Thoracic aorta (tissue), 2 donors: ENCODE measurements at regions not wholly inside any gene's neighbourhood (a gene's known extent, or its start where the extent isn't known, plus 50 kb on each side); places are given as distances from the start of the nearest gene placed in this dataset.

Source experiments
- ATAC-seq: fragments of 150-250 bp; one replicate; pipeline ENCODE4 v1.8.0; 2017; ENCODE audit warnings: low read depth; ENCODE audit not compliant: insufficient number of reproducible peaks, low FRiP score
- DNase-seq: peaks from one replicate; pipeline ENCODE4 v3.0.0-alpha.2; 2020; ENCODE audit warnings: low spot score
- H3K27ac ChIP-seq, 2 donors: fragments of 200-600 bp; sonication (generic); 1 replicate in 1 of 2; 2 replicates in 1 of 2; pipeline ENCODE4 v1.5.1; 2016; ENCODE audit warnings: mild to moderate bottlenecking in 2 of 2, moderate library complexity in 2 of 2
- H3K27me3 ChIP-seq: fragments of 200-600 bp; sonication (generic); replicated peaks from 2 replicates; pipeline ENCODE4 v1.6.0; 2016; ENCODE audit warnings: mild to moderate bottlenecking; ENCODE audit not compliant: insufficient read depth
- H3K36me3 ChIP-seq: fragments of 200-600 bp; sonication (generic); one replicate; pipeline ENCODE4 v1.5.1; 2016
- H3K4me1 ChIP-seq, 2 donors: fragments of 200-600 bp; sonication (generic); 1 replicate in 1 of 2; 2 replicates in 1 of 2; pipeline versions ENCODE4 v1.5.1 to v1.6.0; 2016; ENCODE audit warnings: low read depth in 2 of 2, mild to moderate bottlenecking in 1 of 2; ENCODE audit not compliant: control insufficient read depth in 1 of 2
- H3K4me3 ChIP-seq: fragments of 200-600 bp; sonication (generic); 2 replicates; pipeline ENCODE4 v1.5.1; 2016; ENCODE audit warnings: mild to moderate bottlenecking
- H3K9me3 ChIP-seq: fragments of 200-600 bp; sonication (generic); 2 replicates; pipeline ENCODE4 v1.5.1; 2016
- TF ChIP-seq, protein P1 (sequence below): fragments of 200-600 bp; sonication (generic); IDR thresholded peaks from one replicate; pipeline ENCODE4 v1.5.1; 2019; ENCODE audit warnings: antibody characterized with exemption

DNA sequence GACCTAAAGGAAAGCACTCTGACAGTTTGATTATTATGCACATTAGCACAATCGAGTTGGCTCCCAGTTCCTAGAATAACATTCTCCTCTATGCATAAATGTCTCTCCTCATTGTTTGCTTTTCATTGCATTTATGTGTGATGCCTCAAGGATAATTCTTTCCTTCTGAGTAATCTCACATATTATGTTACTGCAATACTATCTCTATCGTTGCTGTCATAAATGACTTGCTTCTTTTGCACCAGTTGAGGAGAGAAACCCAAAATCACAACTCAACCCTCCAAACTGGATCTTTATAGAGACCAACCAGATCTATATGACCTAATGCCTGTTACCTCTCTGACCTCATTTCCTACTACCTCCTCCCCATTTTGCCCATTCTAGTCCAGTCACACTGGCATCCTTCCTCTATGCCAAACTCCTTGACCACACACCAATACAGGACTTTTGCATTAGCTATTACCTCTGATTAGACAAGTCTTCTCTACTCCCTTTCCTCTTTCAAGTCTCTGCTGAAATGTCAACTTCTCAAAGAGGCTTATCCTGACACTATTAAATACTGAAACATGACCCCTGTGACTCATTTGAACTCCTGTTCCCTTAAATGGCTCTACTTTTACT lies 1026.0 kb downstream of the TUSC7 start:
- Histone ChIP-seq H3K4me1 (no peaks in the 10 kb centered on the region), H3K9me3 (no peaks in the 10 kb centered on the region), H3K27me3 (no peaks in the 10 kb centered on the region), H3K4me3 (no peak overlapping the region), H3K36me3 (no peaks in the 10 kb centered on the region), H3K27ac (no peak overlapping the region)
- no peak for DNase-seq
- TF ChIP-seq, protein P1, sequence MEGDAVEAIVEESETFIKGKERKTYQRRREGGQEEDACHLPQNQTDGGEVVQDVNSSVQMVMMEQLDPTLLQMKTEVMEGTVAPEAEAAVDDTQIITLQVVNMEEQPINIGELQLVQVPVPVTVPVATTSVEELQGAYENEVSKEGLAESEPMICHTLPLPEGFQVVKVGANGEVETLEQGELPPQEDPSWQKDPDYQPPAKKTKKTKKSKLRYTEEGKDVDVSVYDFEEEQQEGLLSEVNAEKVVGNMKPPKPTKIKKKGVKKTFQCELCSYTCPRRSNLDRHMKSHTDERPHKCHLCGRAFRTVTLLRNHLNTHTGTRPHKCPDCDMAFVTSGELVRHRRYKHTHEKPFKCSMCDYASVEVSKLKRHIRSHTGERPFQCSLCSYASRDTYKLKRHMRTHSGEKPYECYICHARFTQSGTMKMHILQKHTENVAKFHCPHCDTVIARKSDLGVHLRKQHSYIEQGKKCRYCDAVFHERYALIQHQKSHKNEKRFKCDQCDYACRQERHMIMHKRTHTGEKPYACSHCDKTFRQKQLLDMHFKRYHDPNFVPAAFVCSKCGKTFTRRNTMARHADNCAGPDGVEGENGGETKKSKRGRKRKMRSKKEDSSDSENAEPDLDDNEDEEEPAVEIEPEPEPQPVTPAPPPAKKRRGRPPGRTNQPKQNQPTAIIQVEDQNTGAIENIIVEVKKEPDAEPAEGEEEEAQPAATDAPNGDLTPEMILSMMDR: no peak
- ATAC-seq: no peak

- DNase-seq (no peak), ATAC-seq (no peak)
- Histone ChIP-seq H3K36me3 (no peaks in the 10 kb centered on the region), H3K4me3 (no peak overlapping the region), H3K27ac (no peak overlapping the region), H3K4me1 (no peaks in the 10 kb centered on the region), H3K9me3 (no peaks in the 10 kb centered on the region), H3K27me3 (no peaks in the 10 kb centered on the region)
- TF ChIP-seq, protein P1: no peak
Observed at GRCh38 chr3:117736846-117737245, 1027.3 kb downstream of the TUSC7 start.

GRCh38 chr3:117743993-117744392 lies 1034.4 kb downstream of the TUSC7 start:
- H3K4me3 ChIP-seq: no peak overlapping the region
- ATAC-seq (no peak), DNase-seq (no peak)
- no peak overlapping the region for H3K27ac ChIP-seq
- H3K27me3 ChIP-seq: no peaks in the 10 kb centered on the region
- H3K9me3 ChIP-seq: no peaks in the 10 kb centered on the region
- no peaks in the 10 kb centered on the region for H3K4me1 ChIP-seq
- TF ChIP-seq, protein P1: no peak
- no peaks in the 10 kb centered on the region for H3K36me3 ChIP-seq

- Histone ChIP-seq H3K9me3 (no peaks in the 10 kb centered on the region), H3K27me3 (no peaks in the 10 kb centered on the region), H3K4me3 (no peak overlapping the region), H3K36me3 (no peaks in the 10 kb centered on the region), H3K4me1 (no peaks in the 10 kb centered on the region), H3K27ac (no peak overlapping the region)
- DNase-seq (no peak), ATAC-seq (no peak)
- TF ChIP-seq, protein P1: no peak
Observed at GRCh38 chr3:117744935-117745334, 1035.4 kb downstream of the TUSC7 start.

DNA sequence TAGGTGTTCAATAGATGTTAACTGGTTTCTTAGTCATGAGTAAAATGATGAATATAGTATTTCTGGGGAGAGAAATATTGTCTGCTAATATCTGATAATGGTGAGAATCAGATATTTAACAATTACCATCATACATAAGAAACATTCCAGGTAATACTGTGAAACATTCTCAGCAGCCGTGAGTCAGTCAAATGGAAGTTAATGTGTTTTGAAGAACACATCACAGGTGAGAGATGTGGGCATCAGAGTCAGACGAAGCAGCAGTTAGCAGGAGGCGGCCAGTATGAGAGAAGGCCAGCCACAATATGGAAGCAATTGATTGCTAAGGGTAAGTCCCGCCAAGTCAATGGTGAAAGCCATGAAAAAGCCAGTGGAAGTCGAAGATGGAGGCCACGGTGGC lies 1035.9 kb downstream of the TUSC7 start:
- TF ChIP-seq, protein P1: no peak
- no peak overlapping the region for H3K4me3 ChIP-seq
- no peaks in the 10 kb centered on the region for H3K4me1 ChIP-seq
- ATAC-seq (no peak), DNase-seq (no peak)
- no peaks in the 10 kb centered on the region for H3K36me3 ChIP-seq
- H3K9me3 ChIP-seq: no peaks in the 10 kb centered on the region
- no peaks in the 10 kb centered on the region for H3K27me3 ChIP-seq
- H3K27ac ChIP-seq: no peak overlapping the region
